ENCODE measurements at regions not wholly inside any gene's neighbourhood (a gene's known extent, or its start where the extent isn't known, plus 50 kb on each side); places are given as distances from the start of the nearest gene placed in this dataset.
"Not testable (repeated sequence)": the region's sequence is repeated elsewhere in the genome, so short reads cannot be mapped to it uniquely, and the experiment has no call there.

DNA sequence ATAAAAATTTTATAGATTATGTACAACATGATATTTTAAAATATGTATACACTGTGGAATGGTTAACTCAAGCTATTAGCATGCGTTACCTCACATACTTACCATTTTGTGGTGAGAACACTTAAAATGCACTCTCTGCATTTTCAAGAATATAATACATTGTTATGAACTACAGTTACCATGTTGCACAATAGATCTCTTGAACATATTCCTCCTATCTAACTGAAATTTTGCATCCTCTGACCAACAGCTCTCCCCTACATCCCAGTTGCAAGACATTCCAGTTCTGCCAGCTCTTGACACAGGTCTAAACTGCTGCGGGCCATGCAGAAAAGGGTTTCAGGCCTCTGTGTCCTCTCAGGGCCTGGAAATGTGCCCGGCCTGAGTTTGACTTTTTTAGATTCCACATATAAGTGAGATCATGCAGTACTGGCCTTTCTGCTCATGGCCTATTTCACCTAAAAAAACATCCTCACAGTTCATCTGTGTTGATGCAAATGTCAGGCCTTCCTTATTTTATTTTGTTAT, 113.7 kb downstream of the CDCA7 start:
- DNase-seq = no peak

DNA sequence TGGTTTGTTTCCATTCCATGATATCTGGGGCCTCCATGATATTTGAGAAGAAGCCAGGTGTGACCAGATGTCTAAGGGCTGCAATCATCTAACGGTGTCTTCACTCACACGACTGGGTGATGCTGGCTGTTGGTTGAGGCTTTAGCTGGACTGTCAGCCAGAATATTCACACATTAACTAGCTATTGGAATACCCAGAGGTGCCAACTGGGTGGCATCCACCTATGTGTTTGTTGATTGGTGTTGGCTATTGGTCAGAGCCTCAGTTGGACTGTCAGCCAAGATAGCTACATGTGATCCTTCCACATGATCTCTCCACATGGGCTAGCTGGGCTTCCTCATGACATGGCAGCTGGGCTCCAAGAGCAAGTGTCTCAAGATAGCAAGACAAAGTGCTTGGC, 117.4 kb downstream of the CDCA7 start:
- DNase-seq = no peak

DNA sequence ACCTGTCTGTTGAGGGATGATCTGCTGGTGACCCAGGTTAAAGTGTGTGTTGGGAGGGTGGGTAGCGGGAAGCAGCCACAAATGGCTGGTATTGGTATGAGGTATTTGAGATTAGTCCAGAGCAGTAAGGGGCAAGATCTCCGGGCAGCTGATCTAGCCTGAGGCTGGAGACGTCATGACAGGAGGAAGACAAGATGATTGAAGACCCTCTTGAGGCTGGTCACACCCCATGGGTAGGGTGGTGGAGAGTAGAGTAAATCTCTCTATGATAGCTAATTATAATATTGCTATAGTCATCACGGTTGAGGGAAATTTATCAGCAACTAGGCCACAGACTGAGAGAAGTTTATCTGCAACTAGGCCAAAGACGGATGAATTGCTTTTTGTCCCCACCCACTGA, 128.5 kb downstream of the CDCA7 start:
- DNase-seq = no peak

DNA sequence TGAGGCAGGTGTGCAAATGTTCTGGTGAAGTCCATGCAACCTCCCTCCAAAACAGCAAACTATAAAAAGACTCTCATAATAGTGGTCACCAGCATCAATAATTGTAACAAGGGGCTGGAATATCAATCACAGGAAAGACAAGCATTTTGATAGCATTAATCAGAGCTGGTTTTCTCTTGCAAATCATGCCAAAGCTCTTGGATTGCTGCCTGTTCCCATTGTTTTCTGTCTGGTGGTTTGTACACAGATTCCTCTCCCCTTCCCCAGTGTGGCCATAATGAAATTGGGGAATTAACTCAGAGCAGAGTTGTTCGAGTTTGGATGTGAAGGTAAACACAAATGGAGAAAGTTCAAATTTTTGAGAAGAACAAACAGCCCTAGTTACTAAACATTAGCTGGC, 134.2 kb downstream of the CDCA7 start:
- no peak for DNase-seq

DNA sequence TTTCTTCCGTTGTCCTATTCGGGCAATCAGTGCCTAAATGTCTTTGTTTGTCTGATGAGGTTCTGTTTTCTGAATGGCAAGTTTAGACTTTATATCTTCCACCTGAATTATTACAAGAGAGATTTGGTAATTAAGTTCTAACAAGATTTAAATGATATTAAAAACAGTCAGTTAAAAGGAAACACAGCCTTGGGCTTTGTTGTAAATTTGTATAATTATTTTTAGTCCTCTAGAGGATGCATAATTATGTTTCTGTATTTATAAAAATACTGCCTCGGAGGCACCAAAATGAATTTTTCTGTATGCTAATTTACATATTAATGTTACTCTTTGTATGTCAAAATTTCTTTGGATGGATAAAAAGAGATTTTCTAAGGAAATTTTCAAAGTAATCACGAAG, 136.7 kb downstream of the CDCA7 start:
- no peak for DNase-seq

DNA sequence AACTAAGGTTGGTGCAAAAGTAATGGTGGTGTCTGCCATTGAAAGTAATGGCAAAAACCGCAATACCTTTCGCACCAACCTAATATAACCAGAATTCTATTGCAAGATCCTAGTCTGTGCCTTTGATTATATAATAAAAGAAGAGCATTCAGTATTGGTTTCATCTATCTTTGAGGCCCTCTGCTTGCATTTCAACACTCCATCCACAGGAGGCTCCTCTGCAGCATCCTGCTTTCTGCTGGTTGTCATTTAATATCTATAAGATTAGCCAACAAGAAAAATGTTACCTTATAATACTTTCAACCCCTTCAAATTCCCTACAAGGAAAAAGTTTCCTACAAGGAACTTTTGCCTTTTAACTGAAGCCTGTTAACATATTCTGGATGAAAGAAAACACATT, 139.2 kb downstream of the CDCA7 start:
- DNase-seq = no peak

DNA sequence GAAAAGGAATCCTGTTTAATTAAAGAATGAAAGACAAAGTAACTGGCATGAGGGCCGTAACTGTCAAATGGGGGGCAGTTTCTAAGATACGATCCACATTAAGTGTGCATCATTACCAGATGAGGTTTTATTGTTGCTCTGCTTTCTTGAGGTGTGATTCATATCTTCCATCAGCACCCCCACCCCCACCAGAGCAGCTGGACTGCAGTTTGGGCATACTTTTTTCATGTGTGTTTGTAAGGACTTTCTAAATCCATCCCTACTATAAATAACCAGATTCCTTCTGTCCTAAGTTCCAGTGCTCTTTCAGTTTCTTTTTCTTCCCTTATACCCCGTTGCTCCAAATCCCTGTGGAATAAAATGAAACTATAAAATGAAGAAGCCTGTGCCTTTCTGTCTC, 142.1 kb downstream of the CDCA7 start:
- DNase-seq = no peak

DNA sequence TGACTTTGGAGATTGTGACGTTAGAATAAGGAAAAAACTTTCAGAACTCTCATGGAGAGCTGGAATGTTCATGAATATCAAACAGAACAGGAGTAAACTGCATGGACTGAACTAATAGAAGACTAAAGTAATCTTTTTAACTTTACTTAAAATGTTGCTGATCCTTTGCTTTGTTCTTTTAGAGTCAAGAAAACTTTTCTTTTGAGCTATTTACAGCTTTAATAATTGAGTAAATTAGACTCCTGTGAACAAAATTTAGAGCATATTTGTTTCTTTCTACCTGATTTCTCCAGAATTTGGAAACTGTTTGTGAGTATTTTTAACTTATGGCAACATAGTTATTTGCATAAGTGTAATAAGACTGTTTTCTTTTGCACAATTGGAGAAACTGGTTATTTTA, 146.3 kb downstream of the CDCA7 start:
- no peak for DNase-seq

DNA sequence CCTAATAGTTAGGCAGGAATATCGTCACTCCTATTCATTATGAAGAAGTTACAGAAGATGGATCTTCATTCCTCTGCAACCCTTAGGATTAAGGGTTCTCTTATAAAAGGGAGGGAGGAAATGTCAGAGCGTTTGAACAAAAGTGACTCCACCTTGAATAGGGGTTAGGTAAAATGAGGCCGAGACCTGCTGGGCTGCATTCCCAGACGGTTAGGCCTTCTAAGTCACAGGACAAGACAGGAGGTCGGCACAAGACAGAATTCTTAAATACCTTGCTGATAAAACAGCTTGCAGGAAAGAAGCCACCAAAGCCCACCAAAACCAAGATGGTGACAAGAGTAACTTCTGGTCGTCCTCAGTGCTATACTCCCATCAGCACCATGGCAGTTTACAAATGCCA, 147.6 kb downstream of the CDCA7 start:
- no peak for DNase-seq

DNA sequence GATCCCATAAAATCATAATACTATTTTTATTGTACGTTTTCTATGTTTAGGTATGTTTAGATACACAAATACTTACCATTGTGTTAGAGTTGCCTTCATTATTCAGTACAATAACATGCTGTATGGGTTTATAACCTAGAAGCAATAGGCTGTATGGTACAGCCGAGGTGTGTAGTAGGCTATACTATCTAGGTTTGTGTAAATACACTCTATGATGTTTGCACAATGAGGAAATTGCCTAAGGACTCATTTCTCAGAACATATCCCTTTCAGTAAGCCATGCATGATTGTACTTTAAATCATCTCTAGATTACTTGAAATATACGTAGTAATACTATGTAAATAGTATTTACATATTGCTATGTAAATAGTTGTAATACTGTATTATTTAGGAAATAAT, 156.7 kb downstream of the CDCA7 start:
- DNase-seq = no peak

DNA sequence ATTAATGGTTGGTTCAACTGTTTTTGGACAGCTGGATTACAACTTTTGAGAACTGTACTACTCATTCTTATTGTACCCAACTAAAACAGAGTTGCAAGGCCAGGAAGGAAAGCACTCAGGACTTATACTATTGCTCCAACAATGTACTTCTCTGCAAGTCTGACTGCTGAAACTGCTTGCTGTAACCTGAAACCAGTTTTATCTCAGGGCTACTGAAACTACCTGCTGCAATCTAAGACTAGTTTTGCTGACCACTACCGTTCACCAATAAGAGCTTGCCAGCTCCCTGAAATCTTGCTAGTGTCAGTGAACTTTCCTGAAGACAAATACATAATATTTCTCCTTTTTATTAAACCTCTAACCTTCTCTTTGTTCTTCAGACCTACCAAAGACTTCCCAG, 157.3 kb downstream of the CDCA7 start:
- no peak for DNase-seq

DNA sequence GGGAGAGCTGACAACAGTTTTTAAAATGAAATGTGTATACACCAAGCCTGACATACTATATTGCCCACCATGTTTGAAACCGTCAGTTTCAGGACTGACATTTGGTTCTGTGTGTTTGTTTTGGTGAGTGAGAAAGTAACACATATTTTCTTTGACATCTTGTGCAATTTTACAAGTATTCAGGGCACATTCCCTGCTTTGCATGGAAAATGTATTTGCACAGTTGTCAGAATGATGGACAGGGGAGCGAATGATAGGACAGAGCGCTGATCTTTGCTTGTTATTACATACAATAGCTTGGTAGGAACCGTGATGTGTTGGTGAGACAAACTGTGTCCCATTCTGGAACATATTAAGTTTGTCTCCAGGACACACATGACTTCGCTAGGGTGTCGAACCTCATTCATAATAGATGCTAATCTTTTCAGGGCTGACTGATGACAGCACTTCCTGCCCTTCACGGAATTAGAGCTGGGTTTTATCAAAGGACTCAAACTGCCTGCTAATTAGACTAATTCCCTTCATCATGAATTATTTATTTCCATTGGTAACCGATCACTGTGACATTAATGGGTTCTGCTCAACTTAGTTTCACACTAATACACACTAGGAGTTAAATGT, 158.5 kb downstream of the CDCA7 start:
- DNase-seq = no peak

DNA sequence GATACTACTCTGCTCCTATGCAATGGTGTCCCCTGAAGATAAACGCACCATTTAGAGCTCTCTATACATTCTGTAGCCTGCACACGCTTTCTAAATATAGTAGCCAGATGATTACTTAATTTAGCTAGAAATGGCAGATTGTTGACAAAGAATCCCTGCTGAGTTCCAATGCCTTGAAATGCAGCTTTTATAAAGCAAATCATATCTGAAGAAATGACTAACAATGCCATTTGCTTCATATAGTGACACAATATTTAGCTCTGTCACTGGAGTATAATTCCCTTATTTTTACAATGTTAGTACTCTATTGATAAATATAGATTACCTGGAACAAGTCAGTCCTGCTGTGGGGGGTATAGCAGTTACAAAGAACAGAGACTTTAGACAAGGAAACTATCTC, 166.2 kb downstream of the CDCA7 start:
- no peak for DNase-seq

DNA sequence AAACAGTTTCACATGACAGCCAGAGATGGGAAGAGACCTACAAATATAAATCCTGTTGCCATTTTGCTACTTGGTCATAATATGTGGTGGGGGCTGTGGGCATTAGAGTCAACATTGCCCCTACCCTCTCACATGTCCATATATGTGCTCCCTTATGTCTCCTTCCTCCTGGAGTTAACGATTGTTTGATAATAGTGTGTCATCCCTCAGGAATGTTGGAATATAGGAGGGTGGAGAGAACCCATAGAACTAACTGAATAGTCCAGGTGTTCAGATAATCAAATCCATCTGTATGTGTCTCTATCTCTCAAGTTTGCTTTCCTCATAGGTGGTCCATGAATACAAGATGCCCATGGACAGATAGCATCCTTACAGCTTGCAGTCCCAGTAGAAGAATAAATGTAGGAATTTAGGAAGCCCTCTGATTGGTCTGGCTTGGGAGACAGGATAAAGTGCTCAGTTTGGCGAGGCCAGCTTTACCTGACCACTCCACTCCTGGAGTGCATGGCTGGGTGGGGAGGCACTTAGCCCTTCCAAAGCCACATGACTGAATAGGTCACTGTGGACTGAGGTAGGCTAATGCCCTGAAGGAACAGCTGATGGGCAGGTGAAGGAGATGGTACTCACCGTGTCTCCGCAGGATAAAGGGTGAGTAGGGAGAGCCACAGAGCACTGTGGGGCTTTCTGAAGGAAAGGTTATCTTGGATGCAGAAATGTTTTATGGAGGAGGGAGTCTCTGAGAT, 166.9 kb downstream of the CDCA7 start:
- no peak for DNase-seq

DNA sequence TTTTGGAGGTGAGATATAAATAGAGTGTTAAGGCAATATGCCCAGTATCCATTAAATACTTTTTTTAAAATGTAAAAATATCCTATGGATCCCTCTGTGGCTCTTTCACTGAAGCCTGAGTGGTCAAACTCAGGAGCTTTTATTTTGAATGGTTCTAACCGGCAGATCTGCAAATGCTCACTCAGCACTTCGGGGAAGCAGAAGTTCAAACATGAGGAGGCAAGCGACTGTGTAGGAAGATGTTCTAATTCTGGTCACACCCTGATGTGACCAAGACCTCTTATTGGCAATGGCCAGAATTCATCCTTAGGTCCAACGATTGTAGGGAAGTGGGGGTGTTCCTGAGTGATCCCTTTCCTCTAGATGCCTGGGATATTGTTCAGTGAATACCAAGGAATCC, 168.8 kb downstream of the CDCA7 start:
- no peak for DNase-seq

DNA sequence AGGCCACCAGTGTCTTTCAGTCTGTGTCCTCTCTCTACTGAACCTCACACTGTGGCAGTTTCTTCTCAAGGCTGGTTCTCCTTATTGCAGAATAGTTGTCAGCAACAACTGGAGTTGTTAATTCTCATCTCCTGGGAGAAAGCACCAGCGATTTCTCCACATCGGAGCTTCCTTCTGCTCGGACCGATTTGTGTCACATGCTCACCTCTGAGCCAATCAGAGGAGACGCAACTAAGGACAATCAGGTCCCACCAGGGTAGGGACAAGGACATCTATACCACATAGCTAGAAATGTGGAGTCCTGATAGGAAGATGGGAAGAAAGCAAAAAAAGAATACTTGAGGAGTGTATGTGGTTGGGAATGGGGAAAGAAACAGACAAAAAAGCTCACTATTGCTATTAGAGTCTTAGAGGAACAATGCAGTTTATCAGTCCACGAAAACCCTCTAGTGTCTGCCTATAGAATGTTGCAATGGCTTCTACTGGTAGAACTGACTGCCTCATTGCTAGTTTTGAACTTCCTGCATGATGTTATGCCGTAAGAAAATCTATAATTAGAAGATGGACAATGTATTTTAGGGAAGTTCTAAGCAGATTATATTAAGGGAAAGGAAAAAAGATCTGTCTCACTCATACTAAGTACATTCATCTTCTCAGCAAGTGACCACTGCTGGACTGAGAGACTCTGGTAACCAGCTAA, 169.7 kb downstream of the CDCA7 start:
- no peak for DNase-seq

DNA sequence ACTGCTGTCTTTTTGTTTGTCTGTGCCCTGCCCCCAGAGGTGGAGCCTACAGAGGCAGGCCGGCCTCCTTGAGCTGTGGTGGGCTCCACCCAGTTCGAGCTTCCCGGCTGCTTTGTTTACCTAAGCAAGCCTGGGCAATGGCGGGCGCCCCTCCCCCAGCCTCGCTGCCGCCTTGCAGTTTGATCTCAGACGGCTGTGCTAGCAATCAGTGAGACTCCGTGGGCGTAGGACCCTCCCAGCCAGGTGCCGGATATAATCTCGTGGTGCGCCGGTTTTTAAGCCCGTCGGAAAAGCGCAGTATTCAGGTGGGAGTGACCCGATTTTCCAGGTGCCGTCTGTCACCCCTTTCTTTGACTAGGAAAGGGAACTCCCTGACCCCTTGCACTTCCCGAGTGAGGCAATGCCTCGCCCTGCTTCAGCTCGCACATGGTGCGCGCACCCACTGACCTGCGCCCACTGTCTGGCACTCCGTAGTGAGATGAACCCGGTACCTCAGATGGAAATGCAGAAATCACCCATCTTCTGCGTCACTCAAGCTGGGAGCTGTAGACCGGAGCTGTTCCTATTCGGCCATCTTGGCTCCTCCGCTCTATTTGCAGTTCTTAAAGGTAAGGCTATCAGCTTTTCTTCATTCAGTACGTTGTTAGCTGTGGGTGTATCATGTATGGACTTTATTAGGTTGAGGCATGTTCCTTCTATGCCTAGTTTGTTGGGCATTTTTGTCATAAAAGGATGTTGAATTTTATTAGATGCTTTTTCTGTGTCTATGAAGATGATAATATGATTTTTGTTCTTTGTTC, 178.3 kb downstream of the CDCA7 start:
- DNase-seq = not testable (repeated sequence)

DNA sequence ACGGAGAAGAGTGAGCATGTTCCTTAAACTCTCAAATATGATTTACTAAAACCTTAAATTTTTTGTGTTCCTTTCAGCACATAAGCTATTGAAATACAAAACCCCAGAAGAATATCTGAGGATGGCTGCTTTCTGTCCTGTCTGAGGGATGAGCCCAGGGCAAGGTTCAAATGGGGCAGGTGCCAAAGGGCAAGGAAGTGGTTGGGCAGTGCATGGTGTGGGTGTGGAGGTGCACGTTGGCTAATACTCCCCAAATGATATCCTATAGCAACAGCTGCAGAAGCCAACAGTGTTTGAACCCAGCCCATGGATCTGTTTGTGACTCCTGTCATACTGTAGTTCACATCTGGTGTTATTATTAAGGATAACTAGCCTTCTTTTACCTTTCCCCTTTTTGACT, 183.0 kb downstream of the CDCA7 start:
- no peak for DNase-seq

DNA sequence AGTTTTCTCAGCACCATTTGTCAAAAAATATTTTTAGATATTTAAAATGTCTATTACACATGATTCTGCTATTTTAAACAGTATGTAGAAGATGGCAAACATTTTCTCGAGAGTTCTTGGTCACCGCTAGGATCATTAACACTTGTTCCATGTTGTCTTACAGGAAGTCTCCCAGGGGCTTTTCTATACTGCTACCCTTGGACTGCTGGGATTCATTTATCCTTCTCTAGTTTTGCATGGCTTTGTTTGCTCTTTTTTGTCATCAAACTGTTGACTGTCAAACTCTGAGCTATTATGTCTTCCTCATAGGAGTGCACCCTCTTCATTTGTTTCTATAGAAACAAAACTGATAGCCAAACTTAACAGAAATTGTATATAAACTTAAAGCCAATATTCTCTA, 184.9 kb downstream of the CDCA7 start:
- DNase-seq = no peak

DNA sequence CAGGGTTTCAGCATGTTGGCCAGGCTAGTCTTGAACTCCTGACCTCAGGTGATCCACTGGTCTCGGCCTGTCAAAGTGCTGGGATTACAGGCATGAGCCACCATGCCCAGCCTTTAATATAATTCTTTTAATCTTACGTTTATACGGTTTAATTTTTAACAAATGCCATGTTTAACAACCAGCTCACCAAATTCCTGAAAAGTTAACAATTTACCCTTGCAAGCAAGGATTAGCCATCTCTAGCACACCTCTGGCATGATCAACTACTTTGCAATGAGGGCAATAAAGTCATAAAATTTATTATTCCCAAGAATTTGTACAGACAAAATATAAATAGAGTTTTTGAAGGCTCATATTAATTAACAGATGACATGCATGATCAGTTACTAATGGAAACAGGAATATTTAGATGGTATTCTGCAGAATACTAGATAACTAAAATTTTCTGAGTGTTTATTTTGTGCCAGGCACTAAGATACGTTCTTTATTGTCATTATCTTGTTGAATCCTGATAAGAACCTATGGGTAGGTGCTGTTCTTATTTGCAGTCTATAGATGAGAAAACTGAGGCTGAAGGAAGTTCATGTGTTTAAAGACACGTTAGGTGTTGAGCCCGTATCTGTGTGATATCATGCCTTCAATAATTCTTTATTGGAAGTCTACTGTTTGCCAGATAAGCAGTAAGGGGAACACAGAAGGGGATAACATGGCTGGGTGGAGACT, 190.1 kb downstream of the CDCA7 start:
- DNase-seq = no peak

DNA sequence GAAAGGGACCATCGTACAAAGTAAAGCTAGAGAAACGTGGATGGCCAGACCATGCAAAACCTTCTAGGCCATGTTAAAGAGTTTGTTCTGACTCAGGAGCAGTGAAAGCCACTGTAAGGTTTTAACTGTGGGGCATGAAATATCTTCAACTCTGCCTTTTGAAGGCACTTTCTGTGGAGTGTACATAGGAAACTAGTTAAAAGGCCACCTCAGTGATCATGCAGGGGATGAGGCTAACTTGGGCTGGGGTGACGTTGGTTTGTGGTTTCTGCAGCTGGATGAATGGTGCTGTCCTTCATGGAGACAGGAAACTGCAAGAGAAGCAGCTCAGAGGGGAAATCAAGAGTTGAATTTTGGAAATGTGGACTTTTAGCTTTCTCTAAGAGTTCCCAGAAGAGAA, 190.7 kb downstream of the CDCA7 start:
- no peak for DNase-seq

DNA sequence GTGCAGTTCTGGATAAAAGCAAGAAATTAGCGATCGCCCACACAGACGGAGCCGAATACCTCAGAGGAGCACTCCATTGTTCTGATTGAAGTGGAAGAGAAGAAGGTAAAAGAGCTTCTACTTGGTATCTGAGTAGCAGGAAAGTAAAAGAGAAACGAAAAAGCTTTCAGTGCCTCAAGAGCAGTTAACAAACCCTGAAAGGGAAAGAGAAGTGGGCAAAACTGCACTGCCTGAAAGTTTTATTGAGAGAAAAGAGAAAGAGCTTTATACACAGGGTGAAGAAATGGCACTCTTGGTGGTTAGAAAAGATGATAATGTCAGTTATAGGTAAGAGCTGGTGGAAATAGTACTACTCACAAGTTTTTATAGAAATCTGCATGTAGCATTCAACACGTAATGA, 192.8 kb downstream of the CDCA7 start:
- no peak for DNase-seq

DNA sequence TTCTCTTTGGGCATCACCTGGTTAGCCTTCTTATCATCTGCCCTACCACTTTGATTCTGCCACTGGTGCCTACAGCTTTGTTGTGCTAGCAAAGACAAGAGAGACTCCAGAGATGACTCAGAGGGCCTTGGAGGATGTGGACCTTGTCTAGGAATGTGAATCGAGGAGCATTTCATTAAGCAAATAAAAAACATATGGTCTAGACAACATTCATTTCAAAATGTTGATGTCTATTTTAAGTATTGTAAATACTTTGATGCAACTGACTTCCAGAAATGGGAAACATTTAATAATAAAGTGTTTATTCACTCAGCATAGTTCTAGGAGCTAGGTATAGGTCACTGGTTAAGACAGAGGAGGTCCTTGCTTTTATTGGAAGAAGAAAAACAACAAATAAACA, 195.5 kb downstream of the CDCA7 start:
- DNase-seq = no peak

All from stimulated activated CD4-positive, alpha-beta T cell treated with anti-CD3 and anti-CD28 coated beads, Interleukin-4, amount 100 ng/mL, for 1 hour (primary cell).